Stomach (tissue), 8 donors: ENCODE measurements at regions not wholly inside any gene's neighbourhood (a gene's known extent, or its start where the extent isn't known, plus 50 kb on each side); places are given as distances from the start of the nearest gene placed in this dataset.
"Not testable (repeated sequence)": the region's sequence is repeated elsewhere in the genome, so short reads cannot be mapped to it uniquely, and the experiment has no call there.

Experiments
- DNase-seq, 2 donors: peaks; one replicate each; pipeline versions ENCODE4 v3.0.0 to v3.0.0-alpha.2; 2013 to 2019
- H3K27ac ChIP-seq, 5 donors: fragments of 200-600 bp in 4 of 5; sonication (generic) in 4 of 5; one replicate each; pipeline ENCODE4 v1.5.1; 2013 to 2019; ENCODE audit warnings: mild to moderate bottlenecking in 1 of 5, moderate library complexity in 1 of 5
- H3K27me3 ChIP-seq, 3 donors: fragments of 200-600 bp; sonication (generic); one replicate each; pipeline ENCODE4 v1.5.1; 2017 to 2019; ENCODE audit warnings: mixed run types in 1 of 3
- H3K36me3 ChIP-seq, 4 donors: fragments of 200-600 bp; sonication (generic); 1 replicate in 3 of 4; 2 replicates in 1 of 4; pipeline ENCODE4 v1.5.1; 2016 to 2019
- H3K4me1 ChIP-seq, 4 donors: fragments of 200-600 bp; sonication (generic); one replicate each; pipeline ENCODE4 v1.5.1; 2016 to 2019
- H3K4me3 ChIP-seq, 4 donors: fragments of 200-600 bp; sonication (generic) in 3 of 4; one replicate each; pipeline ENCODE4 v1.5.1; 2016 to 2019; ENCODE audit warnings: mild to moderate bottlenecking in 1 of 4
- H3K9me3 ChIP-seq, 4 donors: fragments of 200-600 bp; sonication (generic); one replicate each; pipeline ENCODE4 v1.5.1; 2016 to 2019
- EP300 ChIP-seq: sonication (generic); formaldehyde crosslinking; IDR thresholded peaks from one replicate; pipeline ENCODE4 v1.6.1; 2017; ENCODE audit warnings: antibody characterized with exemption
- POLR2A ChIP-seq, 4 donors: fragments of 450-650 bp; IDR thresholded peaks; one replicate each; pipeline ENCODE4 v1.6.1; 2016; ENCODE audit warnings: antibody characterized with exemption in 4 of 4, control low read depth in 2 of 4, mild to moderate bottlenecking in 1 of 4, moderate library complexity in 1 of 4
- POLR2AphosphoS5 ChIP-seq, 3 donors: sonication (generic); formaldehyde crosslinking; IDR thresholded peaks; one replicate each; pipeline ENCODE4 v1.6.1; 2016; ENCODE audit warnings: antibody characterized with exemption in 3 of 3
- WGBS, 5 donors: extraction: QIAGEN DNeasy Blood & Tissue Kit in 3 of 5; methylation state at CpG; one replicate each; pipeline versions ENCODE4 v1.1.5 to v1.1.7; 2013 to 2018; 5-methylcytosine and 5-hydroxymethylcytosine counted together
- intact Hi-C: fragments of 100-400 bp; cut with DNase I; formaldehyde crosslinking; loops from one replicate; pipeline ENCODE4 v1.15.1; 2023; ENCODE audit warnings: low total_unique reads
- TF ChIP-seq, protein P1 (sequence below), 7 experiments: fragments of 450-650 bp in 4 of 7; fragments of 200-600 bp in 3 of 7; sonication (generic) in 3 of 7; IDR thresholded peaks; one replicate each; pipeline ENCODE4 v1.5.1; 2016 to 2019; ENCODE audit warnings: antibody characterized with exemption in 7 of 7, control low read depth in 2 of 7, mild to moderate bottlenecking in 1 of 7
- donor health status: healthy with polysubstance abuse.
- donor health status: Bipolar disorder and iron deficiency.
- donor health status: healthy.

- Histone ChIP-seq H3K27ac (no peak overlapping the region), H3K4me1 (no peaks in the 10 kb centered on the region), H3K27me3 (no peaks in the 10 kb centered on the region), H3K9me3 (peaks cover 0 to 10% (median 0%) of the 10 kb centered on the region in 4 donors), H3K36me3 (no peaks in the 10 kb centered on the region), H3K4me3 (no peak overlapping the region)
- TF ChIP-seq POLR2AphosphoS5 (IDR thresholded peaks at IDR 0.05), result no peak
- TF ChIP-seq, protein P1, sequence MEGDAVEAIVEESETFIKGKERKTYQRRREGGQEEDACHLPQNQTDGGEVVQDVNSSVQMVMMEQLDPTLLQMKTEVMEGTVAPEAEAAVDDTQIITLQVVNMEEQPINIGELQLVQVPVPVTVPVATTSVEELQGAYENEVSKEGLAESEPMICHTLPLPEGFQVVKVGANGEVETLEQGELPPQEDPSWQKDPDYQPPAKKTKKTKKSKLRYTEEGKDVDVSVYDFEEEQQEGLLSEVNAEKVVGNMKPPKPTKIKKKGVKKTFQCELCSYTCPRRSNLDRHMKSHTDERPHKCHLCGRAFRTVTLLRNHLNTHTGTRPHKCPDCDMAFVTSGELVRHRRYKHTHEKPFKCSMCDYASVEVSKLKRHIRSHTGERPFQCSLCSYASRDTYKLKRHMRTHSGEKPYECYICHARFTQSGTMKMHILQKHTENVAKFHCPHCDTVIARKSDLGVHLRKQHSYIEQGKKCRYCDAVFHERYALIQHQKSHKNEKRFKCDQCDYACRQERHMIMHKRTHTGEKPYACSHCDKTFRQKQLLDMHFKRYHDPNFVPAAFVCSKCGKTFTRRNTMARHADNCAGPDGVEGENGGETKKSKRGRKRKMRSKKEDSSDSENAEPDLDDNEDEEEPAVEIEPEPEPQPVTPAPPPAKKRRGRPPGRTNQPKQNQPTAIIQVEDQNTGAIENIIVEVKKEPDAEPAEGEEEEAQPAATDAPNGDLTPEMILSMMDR (IDR thresholded peaks at IDR 0.05), result no peak
- TF ChIP-seq EP300, result no peak
- TF ChIP-seq POLR2A (IDR thresholded peaks at IDR 0.05), result no peak
- DNase-seq, result peak in 1 of 2 donors; percentile 18
- 44 to 57% (median 56%) methylated on average over 4 of the region's 4 CpGs for WGBS, 5 donors
- intact Hi-C loops, result no loop called here
Observed at GRCh38 chr2:3899536-3900155, 196.3 kb downstream of the DCDC2C start.

GRCh38 chr2:3902131-3902530, 198.8 kb downstream of the DCDC2C start:
- intact Hi-C loops, result no loop called here
- TF ChIP-seq POLR2AphosphoS5 (IDR thresholded peaks at IDR 0.05), result no peak
- no peak for TF ChIP-seq EP300
- TF ChIP-seq POLR2A (IDR thresholded peaks at IDR 0.05), result no peak
- TF ChIP-seq, protein P1 (IDR thresholded peaks at IDR 0.05), result no peak
- 68 to 74% (median 70%) methylated on average over 8 of the region's 8 CpGs for WGBS, 5 donors

GRCh38 chr2:3904061-3904460, 200.7 kb downstream of the DCDC2C start:
- H3K9me3 ChIP-seq, result peaks cover 0 to 20% (median 13%) of the 10 kb centered on the region in 4 donors
- H3K27ac ChIP-seq, result no peak overlapping the region
- 83 to 89% (median 87%) methylated on average over 6 of the region's 6 CpGs for WGBS, 5 donors
- no peaks in the 10 kb centered on the region for H3K36me3 ChIP-seq
- no peaks in the 10 kb centered on the region for H3K4me1 ChIP-seq
- TF ChIP-seq EP300 (no peak), POLR2A (IDR thresholded peaks at IDR 0.05) (no peak), POLR2AphosphoS5 (IDR thresholded peaks at IDR 0.05) (no peak)
- TF ChIP-seq, protein P1 (IDR thresholded peaks at IDR 0.05), result no peak
- intact Hi-C loops, result no loop called here
- H3K27me3 ChIP-seq, result no peaks in the 10 kb centered on the region
- H3K4me3 ChIP-seq, result no peak overlapping the region
- DNase-seq, result no peak

More at GRCh38 chr2:3902131-3902530, 198.8 kb downstream of the DCDC2C start:
- no peak for DNase-seq
- Histone ChIP-seq H3K36me3 (no peaks in the 10 kb centered on the region), H3K9me3 (peaks cover 0 to 10% (median under 1%) of the 10 kb centered on the region in 4 donors), H3K4me3 (no peak overlapping the region), H3K4me1 (no peaks in the 10 kb centered on the region), H3K27ac (no peak overlapping the region), H3K27me3 (no peaks in the 10 kb centered on the region)

GRCh38 chr2:3908498-3908897, 205.1 kb downstream of the DCDC2C start:
- WGBS, 5 donors, result 60 to 96% (median 80%) methylated on average over 1 of the region's 1 CpG

GRCh38 chr2:3911882-3912455, 208.6 kb downstream of the DCDC2C start:
- H3K4me1 ChIP-seq, result no peaks in the 10 kb centered on the region
- intact Hi-C loops, result no loop called here
- no peak overlapping the region for H3K27ac ChIP-seq
- WGBS, 5 donors, result 69 to 75% (median 72%) methylated on average over 13 of the region's 13 CpGs
- peaks cover 0 to 28% (median 15%) of the 10 kb centered on the region in 4 donors for H3K9me3 ChIP-seq
- H3K36me3 ChIP-seq, result no peaks in the 10 kb centered on the region
- no peaks in the 10 kb centered on the region for H3K27me3 ChIP-seq
- no peak overlapping the region for H3K4me3 ChIP-seq
- DNase-seq, result no peak
- TF ChIP-seq EP300 (no peak), POLR2AphosphoS5 (IDR thresholded peaks at IDR 0.05) (no peak), POLR2A (IDR thresholded peaks at IDR 0.05) (no peak)
- TF ChIP-seq, protein P1 (IDR thresholded peaks at IDR 0.05), result no peak

More at GRCh38 chr2:3908498-3908897, 205.1 kb downstream of the DCDC2C start:
- H3K4me3 ChIP-seq, H3K36me3 ChIP-seq, H3K4me1 ChIP-seq, H3K27me3 ChIP-seq, H3K27ac ChIP-seq, DNase-seq, intact Hi-C loops: not testable (repeated sequence)
- peaks cover 0 to 28% (median 15%) of the 10 kb centered on the region in 4 donors for H3K9me3 ChIP-seq
